ENCODE measurements at regions not wholly inside any gene's neighbourhood (a gene's known extent, or its start where the extent isn't known, plus 50 kb on each side); places are given as distances from the start of the nearest gene placed in this dataset.
"Not testable (repeated sequence)": the region's sequence is repeated elsewhere in the genome, so short reads cannot be mapped to it uniquely, and the experiment has no call there.

- TF ChIP-seq, protein P1, sequence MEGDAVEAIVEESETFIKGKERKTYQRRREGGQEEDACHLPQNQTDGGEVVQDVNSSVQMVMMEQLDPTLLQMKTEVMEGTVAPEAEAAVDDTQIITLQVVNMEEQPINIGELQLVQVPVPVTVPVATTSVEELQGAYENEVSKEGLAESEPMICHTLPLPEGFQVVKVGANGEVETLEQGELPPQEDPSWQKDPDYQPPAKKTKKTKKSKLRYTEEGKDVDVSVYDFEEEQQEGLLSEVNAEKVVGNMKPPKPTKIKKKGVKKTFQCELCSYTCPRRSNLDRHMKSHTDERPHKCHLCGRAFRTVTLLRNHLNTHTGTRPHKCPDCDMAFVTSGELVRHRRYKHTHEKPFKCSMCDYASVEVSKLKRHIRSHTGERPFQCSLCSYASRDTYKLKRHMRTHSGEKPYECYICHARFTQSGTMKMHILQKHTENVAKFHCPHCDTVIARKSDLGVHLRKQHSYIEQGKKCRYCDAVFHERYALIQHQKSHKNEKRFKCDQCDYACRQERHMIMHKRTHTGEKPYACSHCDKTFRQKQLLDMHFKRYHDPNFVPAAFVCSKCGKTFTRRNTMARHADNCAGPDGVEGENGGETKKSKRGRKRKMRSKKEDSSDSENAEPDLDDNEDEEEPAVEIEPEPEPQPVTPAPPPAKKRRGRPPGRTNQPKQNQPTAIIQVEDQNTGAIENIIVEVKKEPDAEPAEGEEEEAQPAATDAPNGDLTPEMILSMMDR (IDR thresholded peaks at IDR 0.05; ENCODE audit: poor library complexity), result not testable (repeated sequence)
- not testable (repeated sequence) for TF ChIP-seq EZH2 (IDR thresholded peaks at IDR 0.05; ENCODE audit: borderline replicate concordance)
Observed at GRCh38 chr14:31918289-31918688, 158.8 kb upstream of the ARHGAP5 start.
